ENCODE measurements at regions not wholly inside any gene's neighbourhood (a gene's known extent, or its start where the extent isn't known, plus 50 kb on each side); places are given as distances from the start of the nearest gene placed in this dataset.

GRCh38 chr5:44511596-44511995, 122.4 kb upstream of the FGF10 start (continued):
- no peak for TF ChIP-seq ZNF230 (CRISPR knock-in tag; IDR thresholded peaks at IDR 0.05)
- TF ChIP-seq ZNF101 (CRISPR knock-in tag; IDR thresholded peaks at IDR 0.05; ENCODE audit: borderline replicate concordance, low read depth): no peak
- TF ChIP-seq ZNF414 (CRISPR knock-in tag; IDR thresholded peaks at IDR 0.05): no peak
- no peak for TF ChIP-seq XRCC5 (optimal IDR thresholded peaks at IDR 0.05; ENCODE audit: low read length)
- no peak for TF ChIP-seq SRF (IDR thresholded peaks at IDR 0.05; ENCODE audit: low read depth, low read length)
- no peak for TF ChIP-seq THAP11 (CRISPR knock-in tag; IDR thresholded peaks at IDR 0.05)
- TF ChIP-seq ZNF547 (CRISPR knock-in tag; IDR thresholded peaks at IDR 0.05): no peak
- TF ChIP-seq TBP (CRISPR knock-in tag; IDR thresholded peaks at IDR 0.05): no peak
- TF ChIP-seq, protein P1, sequence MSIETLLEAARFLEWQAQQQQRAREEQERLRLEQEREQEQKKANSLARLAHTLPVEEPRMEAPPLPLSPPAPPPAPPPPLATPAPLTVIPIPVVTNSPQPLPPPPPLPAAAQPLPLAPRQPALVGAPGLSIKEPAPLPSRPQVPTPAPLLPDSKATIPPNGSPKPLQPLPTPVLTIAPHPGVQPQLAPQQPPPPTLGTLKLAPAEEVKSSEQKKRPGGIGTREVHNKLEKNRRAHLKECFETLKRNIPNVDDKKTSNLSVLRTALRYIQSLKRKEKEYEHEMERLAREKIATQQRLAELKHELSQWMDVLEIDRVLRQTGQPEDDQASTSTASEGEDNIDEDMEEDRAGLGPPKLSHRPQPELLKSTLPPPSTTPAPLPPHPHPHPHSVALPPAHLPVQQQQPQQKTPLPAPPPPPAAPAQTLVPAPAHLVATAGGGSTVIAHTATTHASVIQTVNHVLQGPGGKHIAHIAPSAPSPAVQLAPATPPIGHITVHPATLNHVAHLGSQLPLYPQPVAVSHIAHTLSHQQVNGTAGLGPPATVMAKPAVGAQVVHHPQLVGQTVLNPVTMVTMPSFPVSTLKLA (IDR thresholded peaks at IDR 0.05): no peak
- no peak for TF ChIP-seq NAIF1 (CRISPR knock-in tag; IDR thresholded peaks at IDR 0.05; ENCODE audit: borderline replicate concordance)
- TF ChIP-seq ZNF468 (CRISPR knock-in tag; IDR thresholded peaks at IDR 0.05): no peak

GRCh38 chr5:44506561-44506960, 117.3 kb upstream of the FGF10 start:
- DNase-seq (ENCODE audit: low spot score): no peak
- in situ Hi-C loops (cut with HindIII; ENCODE audit: extremely low pct_ligation_motif_present, low pct_unique_long_range_greater_than_20kb) (no loop called here), intact Hi-C loops (cut with micrococcal nuclease; ENCODE audit: unreplicated experiment) (no loop called here)
- POLR2A ChIA-PET: no interaction called here
- Histone ChIP-seq H3K4me2 (ENCODE audit: low read depth, low read length) (no peak overlapping the region), H4K20me1 (ENCODE audit: insufficient read depth, low read length) (no peaks in the 10 kb centered on the region), H3K79me2 (ENCODE audit: insufficient read depth, low read length) (no peaks in the 10 kb centered on the region), H3K36me3 (replicated peaks in 1 of 2; ENCODE audit: control insufficient read depth in 1 of 2, insufficient read depth in 2 of 2, low read length in 2 of 2) (no peaks in the 10 kb centered on the region), H3K27me3 (ENCODE audit: control insufficient read depth in 1 of 2, insufficient read depth in 2 of 2, low read length in 2 of 2) (no peaks in the 10 kb centered on the region; a peak in 1 of 5 replicates), H3K4me3 (replicated peaks in 1 of 3; ENCODE audit: insufficient read depth in 1 of 3, low read depth in 2 of 3, low read length in 3 of 3) (no peak overlapping the region), H3K27ac (ENCODE audit: extremely low read length, insufficient read depth, low read length) (no peak overlapping the region), H3K4me1 (ENCODE audit: insufficient read depth, low read length) (no peaks in the 10 kb centered on the region), H2AFZ (ENCODE audit: low read length) (no peak overlapping the region), H3K9me3 (ENCODE audit: low read length) (no peaks in the 10 kb centered on the region), H3K9ac (ENCODE audit: insufficient read depth, low read depth, low read length) (no peak overlapping the region)
- no peak for TF ChIP-seq SPEN (CRISPR knock-in tag; IDR thresholded peaks at IDR 0.05; ENCODE audit: low read depth)
- TF ChIP-seq, protein P2, sequence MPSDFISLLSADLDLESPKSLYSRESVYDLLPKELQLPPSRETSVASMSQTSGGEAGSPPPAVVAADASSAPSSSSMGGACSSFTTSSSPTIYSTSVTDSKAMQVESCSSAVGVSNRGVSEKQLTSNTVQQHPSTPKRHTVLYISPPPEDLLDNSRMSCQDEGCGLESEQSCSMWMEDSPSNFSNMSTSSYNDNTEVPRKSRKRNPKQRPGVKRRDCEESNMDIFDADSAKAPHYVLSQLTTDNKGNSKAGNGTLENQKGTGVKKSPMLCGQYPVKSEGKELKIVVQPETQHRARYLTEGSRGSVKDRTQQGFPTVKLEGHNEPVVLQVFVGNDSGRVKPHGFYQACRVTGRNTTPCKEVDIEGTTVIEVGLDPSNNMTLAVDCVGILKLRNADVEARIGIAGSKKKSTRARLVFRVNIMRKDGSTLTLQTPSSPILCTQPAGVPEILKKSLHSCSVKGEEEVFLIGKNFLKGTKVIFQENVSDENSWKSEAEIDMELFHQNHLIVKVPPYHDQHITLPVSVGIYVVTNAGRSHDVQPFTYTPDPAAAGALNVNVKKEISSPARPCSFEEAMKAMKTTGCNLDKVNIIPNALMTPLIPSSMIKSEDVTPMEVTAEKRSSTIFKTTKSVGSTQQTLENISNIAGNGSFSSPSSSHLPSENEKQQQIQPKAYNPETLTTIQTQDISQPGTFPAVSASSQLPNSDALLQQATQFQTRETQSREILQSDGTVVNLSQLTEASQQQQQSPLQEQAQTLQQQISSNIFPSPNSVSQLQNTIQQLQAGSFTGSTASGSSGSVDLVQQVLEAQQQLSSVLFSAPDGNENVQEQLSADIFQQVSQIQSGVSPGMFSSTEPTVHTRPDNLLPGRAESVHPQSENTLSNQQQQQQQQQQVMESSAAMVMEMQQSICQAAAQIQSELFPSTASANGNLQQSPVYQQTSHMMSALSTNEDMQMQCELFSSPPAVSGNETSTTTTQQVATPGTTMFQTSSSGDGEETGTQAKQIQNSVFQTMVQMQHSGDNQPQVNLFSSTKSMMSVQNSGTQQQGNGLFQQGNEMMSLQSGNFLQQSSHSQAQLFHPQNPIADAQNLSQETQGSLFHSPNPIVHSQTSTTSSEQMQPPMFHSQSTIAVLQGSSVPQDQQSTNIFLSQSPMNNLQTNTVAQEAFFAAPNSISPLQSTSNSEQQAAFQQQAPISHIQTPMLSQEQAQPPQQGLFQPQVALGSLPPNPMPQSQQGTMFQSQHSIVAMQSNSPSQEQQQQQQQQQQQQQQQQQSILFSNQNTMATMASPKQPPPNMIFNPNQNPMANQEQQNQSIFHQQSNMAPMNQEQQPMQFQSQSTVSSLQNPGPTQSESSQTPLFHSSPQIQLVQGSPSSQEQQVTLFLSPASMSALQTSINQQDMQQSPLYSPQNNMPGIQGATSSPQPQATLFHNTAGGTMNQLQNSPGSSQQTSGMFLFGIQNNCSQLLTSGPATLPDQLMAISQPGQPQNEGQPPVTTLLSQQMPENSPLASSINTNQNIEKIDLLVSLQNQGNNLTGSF (CRISPR knock-in tag; IDR thresholded peaks at IDR 0.05): no peak
- CTCF ChIA-PET (ENCODE audit: low intra/inter-chr PET ratio, low total read pairs): no interaction called here
- no peak for ATAC-seq
- WGBS (ENCODE audit: low lambda C conversion rate): 2% methylated on average over 3 of the region's 3 CpGs
- BruUV-seq (replicated peaks): no TSS peak
- no peak for FAIRE-seq

All from HepG2 (cell line).